ENCODE measurements at regions not wholly inside any gene's neighbourhood (a gene's known extent, or its start where the extent isn't known, plus 50 kb on each side); places are given as distances from the start of the nearest gene placed in this dataset.

DNA sequence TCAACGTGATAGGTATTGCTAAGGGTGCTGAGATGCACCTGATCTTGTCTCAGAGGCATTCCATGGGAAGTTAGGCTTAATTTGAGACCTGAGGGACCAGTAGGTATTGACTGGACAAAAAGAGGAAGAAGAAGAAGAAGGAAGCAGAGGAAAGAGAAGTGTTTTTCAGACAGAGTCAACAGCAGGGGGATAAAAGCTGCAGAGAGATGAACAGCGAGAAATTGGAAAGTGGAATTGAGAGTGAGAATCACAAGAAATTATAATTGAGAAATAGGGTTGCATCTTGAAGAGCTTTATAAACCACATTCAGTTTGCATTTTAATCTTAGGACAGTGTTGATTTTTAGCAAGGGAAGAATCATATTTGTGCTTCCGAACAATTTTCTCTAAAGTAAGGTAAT is 254.0 kb downstream of the CD83 start:
- TF ChIP-seq EZH2 (IDR thresholded peaks at IDR 0.05; ENCODE audit: insufficient read depth, poor library complexity, severe bottlenecking) (no peak), EZH2phosphoT487 (IDR thresholded peaks at IDR 0.05; ENCODE audit: insufficient read depth, low read depth) (no peak)

All from GM23248 (cell line).